ENCODE measurements at regions not wholly inside any gene's neighbourhood (a gene's known extent, or its start where the extent isn't known, plus 50 kb on each side); places are given as distances from the start of the nearest gene placed in this dataset.

DNA sequence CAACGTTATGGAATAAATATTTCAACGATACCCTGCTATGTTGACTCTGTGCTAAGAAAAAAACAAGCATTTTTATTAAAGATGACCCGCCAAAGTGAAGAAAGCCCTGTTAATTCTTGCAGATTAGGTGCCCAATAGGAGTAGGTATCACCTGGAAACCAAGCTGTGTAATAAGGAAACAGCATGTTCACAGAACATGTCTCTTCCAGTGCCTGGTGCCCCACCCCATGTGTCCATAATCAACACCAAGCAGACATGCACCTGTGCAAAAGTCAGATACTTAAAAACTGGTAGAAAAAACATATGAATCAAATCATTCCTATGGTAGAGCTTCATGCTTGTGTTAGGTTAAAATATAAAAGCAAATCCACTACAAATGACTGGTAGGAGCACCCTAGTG lies 327.1 kb downstream of the SHANK2 start:
- Histone ChIP-seq H3K27me3 (ENCODE audit: control insufficient read depth, insufficient read depth, low read length) (no peaks in the 10 kb centered on the region), H3K27ac (ENCODE audit: low read depth, low read length) (no peak overlapping the region), H3K9me3 (ENCODE audit: control insufficient read depth, insufficient read depth, low read length) (peaks cover 54% of the 10 kb centered on the region), H3K4me3 (ENCODE audit: low read depth, low read length) (no peak overlapping the region)
- TF ChIP-seq, protein P1, sequence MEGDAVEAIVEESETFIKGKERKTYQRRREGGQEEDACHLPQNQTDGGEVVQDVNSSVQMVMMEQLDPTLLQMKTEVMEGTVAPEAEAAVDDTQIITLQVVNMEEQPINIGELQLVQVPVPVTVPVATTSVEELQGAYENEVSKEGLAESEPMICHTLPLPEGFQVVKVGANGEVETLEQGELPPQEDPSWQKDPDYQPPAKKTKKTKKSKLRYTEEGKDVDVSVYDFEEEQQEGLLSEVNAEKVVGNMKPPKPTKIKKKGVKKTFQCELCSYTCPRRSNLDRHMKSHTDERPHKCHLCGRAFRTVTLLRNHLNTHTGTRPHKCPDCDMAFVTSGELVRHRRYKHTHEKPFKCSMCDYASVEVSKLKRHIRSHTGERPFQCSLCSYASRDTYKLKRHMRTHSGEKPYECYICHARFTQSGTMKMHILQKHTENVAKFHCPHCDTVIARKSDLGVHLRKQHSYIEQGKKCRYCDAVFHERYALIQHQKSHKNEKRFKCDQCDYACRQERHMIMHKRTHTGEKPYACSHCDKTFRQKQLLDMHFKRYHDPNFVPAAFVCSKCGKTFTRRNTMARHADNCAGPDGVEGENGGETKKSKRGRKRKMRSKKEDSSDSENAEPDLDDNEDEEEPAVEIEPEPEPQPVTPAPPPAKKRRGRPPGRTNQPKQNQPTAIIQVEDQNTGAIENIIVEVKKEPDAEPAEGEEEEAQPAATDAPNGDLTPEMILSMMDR (IDR thresholded peaks at IDR 0.05; ENCODE audit: low read depth, low read length): no peak
- ChIA-PET CTCF (no interaction called here), POLR2A (no interaction called here)
- DNase-seq (ENCODE audit: low read depth, low spot score): no peak

- H3K27me3 ChIP-seq (ENCODE audit: control insufficient read depth, insufficient read depth, low read length): no peaks in the 10 kb centered on the region
- H3K27ac ChIP-seq (ENCODE audit: low read depth, low read length): no peak overlapping the region
- no peak for DNase-seq (ENCODE audit: low read depth, low spot score)
- H3K9me3 ChIP-seq (ENCODE audit: control insufficient read depth, insufficient read depth, low read length): peaks cover 60% of the 10 kb centered on the region
- CTCF ChIA-PET: no interaction called here
- TF ChIP-seq, protein P1 (IDR thresholded peaks at IDR 0.05; ENCODE audit: low read depth, low read length): no peak
- POLR2A ChIA-PET: no interaction called here
- no peak overlapping the region for H3K4me3 ChIP-seq (ENCODE audit: low read depth, low read length)
Measured at GRCh38 chr11:70926543-70927201, 325.7 kb downstream of the SHANK2 start.

GRCh38 chr11:70928854-70929598 lies 323.4 kb downstream of the SHANK2 start:
- ChIA-PET CTCF (no interaction called here), POLR2A (no interaction called here)
- Histone ChIP-seq H3K27ac (ENCODE audit: low read depth, low read length) (no peak overlapping the region), H3K9me3 (ENCODE audit: control insufficient read depth, insufficient read depth, low read length) (peaks cover 61% of the 10 kb centered on the region), H3K4me3 (ENCODE audit: low read depth, low read length) (no peak overlapping the region), H3K27me3 (ENCODE audit: control insufficient read depth, insufficient read depth, low read length) (no peaks in the 10 kb centered on the region)
- TF ChIP-seq, protein P1 (IDR thresholded peaks at IDR 0.05; ENCODE audit: low read depth, low read length): no peak
- no peak for DNase-seq (ENCODE audit: low read depth, low spot score)

DNA sequence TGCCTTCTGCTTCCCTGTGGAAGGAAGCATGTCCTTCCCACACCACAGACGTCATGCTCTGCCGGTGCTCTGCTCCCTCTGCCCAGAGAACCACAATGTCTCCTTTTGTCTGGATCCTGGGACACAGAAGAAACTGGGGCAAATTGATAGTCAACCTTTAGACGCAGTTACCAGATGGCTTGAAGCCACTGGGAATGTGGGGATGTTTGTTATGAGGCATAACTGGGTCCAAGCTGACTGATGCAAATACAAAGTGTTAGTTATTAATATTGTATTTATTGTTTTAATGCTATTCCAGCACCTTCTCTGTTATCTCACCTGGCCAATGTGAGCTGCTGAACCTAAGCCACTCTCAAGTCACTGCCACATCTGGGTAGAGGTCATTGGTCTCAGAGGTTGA lies 322.2 kb downstream of the SHANK2 start:
- no peak overlapping the region for H3K4me3 ChIP-seq (ENCODE audit: low read depth, low read length)
- TF ChIP-seq, protein P1 (IDR thresholded peaks at IDR 0.05; ENCODE audit: low read depth, low read length): no peak
- no peak overlapping the region for H3K27ac ChIP-seq (ENCODE audit: low read depth, low read length)
- H3K27me3 ChIP-seq (ENCODE audit: control insufficient read depth, insufficient read depth, low read length): no peaks in the 10 kb centered on the region
- CTCF ChIA-PET: no interaction called here
- H3K9me3 ChIP-seq (ENCODE audit: control insufficient read depth, insufficient read depth, low read length): peaks cover 63% of the 10 kb centered on the region
- no peak for DNase-seq (ENCODE audit: low read depth, low spot score)
- POLR2A ChIA-PET: interaction anchor here (0.7 kb wide), 1 partner anchor 20 kb away, joined by 6 read pairs; no protein-coding TSS in a partner anchor

DNA sequence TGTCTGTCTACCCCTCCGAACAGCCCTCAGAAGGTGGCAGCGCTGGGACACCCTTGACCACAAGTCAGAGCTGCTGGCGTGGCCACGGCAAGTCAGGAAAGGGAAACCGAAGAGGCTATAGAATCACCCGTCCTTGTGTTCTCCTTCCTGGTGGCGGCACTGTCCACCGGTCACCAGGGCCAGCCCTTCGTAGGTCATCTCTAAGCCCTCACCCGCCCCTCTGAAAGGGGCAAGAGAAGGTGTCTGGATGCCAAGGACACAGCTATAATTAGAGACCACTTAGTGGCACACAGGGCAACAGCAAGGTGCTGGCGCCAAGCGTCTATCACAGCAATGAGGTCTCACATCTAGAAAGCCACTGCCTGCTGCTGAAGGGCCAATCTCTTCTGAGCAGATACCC lies 320.9 kb downstream of the SHANK2 start:
- Histone ChIP-seq H3K4me3 (ENCODE audit: low read depth, low read length) (no peak overlapping the region), H3K27ac (ENCODE audit: low read depth, low read length) (no peak overlapping the region), H3K27me3 (ENCODE audit: control insufficient read depth, insufficient read depth, low read length) (no peaks in the 10 kb centered on the region), H3K9me3 (ENCODE audit: control insufficient read depth, insufficient read depth, low read length) (peaks cover 62% of the 10 kb centered on the region)
- TF ChIP-seq, protein P1 (IDR thresholded peaks at IDR 0.05; ENCODE audit: low read depth, low read length): no peak
- POLR2A ChIA-PET: no interaction called here
- CTCF ChIA-PET: no interaction called here
- no peak for DNase-seq (ENCODE audit: low read depth, low spot score)

Measured in AG04450 (cell line).